ENCODE measurements at regions not wholly inside any gene's neighbourhood (a gene's known extent, or its start where the extent isn't known, plus 50 kb on each side); places are given as distances from the start of the nearest gene placed in this dataset.

DNA sequence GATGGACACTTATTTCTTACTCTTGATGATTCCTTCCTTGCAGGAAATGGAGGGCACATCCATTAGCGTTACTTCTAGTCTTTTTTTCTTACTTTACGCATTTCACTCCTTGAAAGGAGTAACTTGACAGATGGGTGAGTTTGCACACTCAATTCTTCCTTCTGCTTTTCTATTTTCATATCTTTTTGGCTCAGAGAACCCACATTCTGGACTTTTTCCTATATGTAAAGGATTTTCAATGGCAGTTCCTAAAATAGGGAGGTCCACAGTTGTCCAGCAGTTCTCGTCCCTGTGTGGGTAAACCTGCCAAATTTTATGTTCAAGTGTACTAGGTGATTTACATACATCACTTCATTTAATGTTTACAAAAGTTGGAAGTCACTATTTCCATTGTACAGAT, 440.0 kb upstream of the KIRREL3 start:
- Mint-ChIP-seq H3K4me1 (no peaks in the 10 kb centered on the region), H3K27me3 (no peaks in the 10 kb centered on the region), H3K4me3 (no peak overlapping the region), H3K36me3 (ENCODE audit: low read depth) (no peaks in the 10 kb centered on the region), H3K9me3 (no peaks in the 10 kb centered on the region), H3K27ac (no peak overlapping the region)
- intact Hi-C loops (cut with micrococcal nuclease), result no loop called here
- no peak for DNase-seq

DNA sequence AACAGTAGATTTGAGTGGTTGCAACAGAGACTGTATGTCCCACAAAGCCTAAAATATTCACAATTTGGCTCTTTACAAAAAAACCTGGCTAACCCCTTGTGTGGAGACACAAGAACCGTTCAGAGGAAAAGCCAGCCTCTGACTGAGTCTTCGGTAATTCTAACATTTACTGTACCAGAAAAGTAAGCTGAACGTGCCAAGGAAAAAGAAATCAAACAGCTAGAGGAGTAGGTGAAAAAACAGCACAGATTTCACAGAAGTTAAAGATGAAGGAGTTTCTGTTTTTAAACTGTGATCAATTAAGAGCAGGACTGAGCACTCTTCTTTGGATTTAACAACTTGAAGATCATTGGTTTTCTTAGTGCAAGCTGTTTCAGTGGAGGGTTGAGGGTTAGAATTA, 424.7 kb upstream of the KIRREL3 start:
- Mint-ChIP-seq H3K27me3 (no peaks in the 10 kb centered on the region), H3K9me3 (no peaks in the 10 kb centered on the region), H3K27ac (no peak overlapping the region), H3K4me3 (no peak overlapping the region), H3K4me1 (no peaks in the 10 kb centered on the region), H3K36me3 (ENCODE audit: low read depth) (no peaks in the 10 kb centered on the region)
- intact Hi-C loops (cut with micrococcal nuclease), result no loop called here
- no peak for DNase-seq

DNA sequence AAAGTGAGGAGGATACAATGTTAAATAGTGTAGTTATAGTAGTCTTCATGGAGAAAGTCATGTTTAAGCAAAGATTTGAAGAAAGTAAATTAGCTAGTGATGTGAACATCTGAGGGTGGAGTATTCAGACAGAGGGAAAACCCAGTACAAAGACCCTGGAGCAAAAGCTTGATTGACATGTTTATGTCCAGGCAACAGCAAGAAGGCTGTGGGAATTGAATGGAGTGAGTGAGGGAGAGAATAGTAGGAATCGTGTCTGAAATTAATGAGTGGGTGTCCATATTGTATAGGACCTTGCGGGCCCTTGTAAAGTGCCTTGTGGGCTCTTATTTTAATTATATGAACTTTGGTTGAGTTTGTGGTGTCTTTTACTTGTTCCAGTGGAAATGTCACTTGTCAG, 424.1 kb upstream of the KIRREL3 start:
- Mint-ChIP-seq H3K4me3 (no peak overlapping the region), H3K9me3 (no peaks in the 10 kb centered on the region), H3K27ac (no peak overlapping the region), H3K36me3 (ENCODE audit: low read depth) (no peaks in the 10 kb centered on the region), H3K4me1 (no peaks in the 10 kb centered on the region), H3K27me3 (no peaks in the 10 kb centered on the region)
- intact Hi-C loops (cut with micrococcal nuclease), result no loop called here
- DNase-seq, result no peak

DNA sequence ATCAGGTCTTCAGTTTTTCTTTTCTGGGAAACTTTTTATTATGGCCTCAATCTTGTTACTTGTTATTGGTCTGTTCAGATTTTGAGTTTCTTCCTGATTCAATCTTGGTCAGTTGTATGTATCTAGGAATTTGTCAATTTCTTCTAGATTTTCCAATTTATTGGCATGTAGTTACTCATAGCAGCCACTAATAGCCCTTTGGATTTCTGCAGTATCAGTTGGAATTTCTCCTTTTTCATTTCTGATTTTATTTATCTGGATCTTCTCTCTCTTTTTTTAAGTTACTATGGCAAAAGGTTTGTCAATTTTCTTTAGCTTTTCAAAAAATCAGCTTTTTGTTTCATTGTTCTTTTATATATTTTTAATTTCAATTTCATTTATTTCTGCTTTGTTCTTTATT, 419.6 kb upstream of the KIRREL3 start:
- intact Hi-C loops (cut with micrococcal nuclease), result no loop called here
- no peak overlapping the region for H3K27ac Mint-ChIP-seq
- no peak for DNase-seq
- no peaks in the 10 kb centered on the region for H3K36me3 Mint-ChIP-seq (ENCODE audit: low read depth)
- no peaks in the 10 kb centered on the region for H3K9me3 Mint-ChIP-seq
- no peaks in the 10 kb centered on the region for H3K4me1 Mint-ChIP-seq
- no peaks in the 10 kb centered on the region for H3K27me3 Mint-ChIP-seq
- H3K4me3 Mint-ChIP-seq, result no peak overlapping the region

DNA sequence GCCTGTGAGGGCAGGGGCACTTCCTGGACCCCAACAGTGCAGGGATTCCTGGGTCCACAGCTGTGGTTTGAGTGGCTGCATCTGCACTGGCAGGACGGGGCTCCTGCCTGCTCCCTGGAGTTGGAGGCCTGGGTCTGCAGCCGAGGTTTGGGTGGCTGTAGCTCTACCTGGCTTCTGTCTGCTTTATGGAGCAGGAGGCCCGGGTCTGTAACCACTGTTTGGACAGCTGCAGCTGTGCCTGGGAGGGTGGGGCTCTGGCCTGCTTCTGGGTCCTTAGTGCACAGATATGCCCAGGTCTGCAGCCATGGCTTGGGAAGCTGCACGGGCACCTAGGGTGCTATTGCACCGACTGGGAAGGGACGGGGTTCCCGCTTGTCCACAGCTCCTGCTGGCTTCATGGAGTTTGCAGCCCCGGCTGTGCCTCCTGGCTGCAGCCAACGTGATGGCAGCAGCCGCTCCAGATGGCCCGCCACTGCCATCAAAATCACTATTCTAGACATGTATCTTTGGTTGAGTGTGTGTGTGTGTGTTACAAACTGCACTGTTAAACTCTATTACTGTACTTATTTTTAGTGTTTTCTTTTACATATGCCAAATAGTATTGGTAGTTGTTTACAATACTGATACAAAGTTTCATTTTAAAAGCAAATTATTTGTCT, 412.3 kb upstream of the KIRREL3 start:
- Mint-ChIP-seq H3K36me3 (ENCODE audit: low read depth) (no peaks in the 10 kb centered on the region), H3K4me3 (no peak overlapping the region), H3K27ac (no peak overlapping the region), H3K27me3 (no peaks in the 10 kb centered on the region), H3K4me1 (no peaks in the 10 kb centered on the region), H3K9me3 (peaks cover 5% of the 10 kb centered on the region)
- DNase-seq, result no peak
- intact Hi-C loops (cut with micrococcal nuclease), result no loop called here

DNA sequence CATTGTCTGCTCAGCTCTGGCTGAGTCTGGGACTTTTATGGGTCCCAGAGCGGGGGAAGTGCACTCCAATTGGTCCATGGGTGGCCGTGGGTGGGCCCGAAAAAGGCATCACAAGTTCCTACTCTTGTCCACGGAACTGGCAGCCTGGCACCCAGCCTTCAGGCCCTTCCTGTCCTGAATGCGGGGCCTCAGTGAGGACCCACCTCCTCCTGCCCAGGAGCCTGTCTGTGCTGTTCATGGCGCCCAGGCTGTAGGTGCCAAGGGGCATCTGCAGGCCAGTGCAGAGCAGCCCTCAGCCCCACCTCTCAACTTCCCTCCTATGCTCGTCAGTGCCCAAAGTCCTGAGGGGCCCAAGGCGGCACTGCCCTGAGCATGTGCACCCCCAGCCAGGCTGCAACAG, 411.7 kb upstream of the KIRREL3 start:
- no peak for DNase-seq
- peaks cover 5% of the 10 kb centered on the region for H3K9me3 Mint-ChIP-seq
- H3K4me3 Mint-ChIP-seq, result no peak overlapping the region
- H3K4me1 Mint-ChIP-seq, result no peaks in the 10 kb centered on the region
- no peaks in the 10 kb centered on the region for H3K36me3 Mint-ChIP-seq (ENCODE audit: low read depth)
- intact Hi-C loops (cut with micrococcal nuclease), result no loop called here
- no peak overlapping the region for H3K27ac Mint-ChIP-seq
- H3K27me3 Mint-ChIP-seq, result no peaks in the 10 kb centered on the region

DNA sequence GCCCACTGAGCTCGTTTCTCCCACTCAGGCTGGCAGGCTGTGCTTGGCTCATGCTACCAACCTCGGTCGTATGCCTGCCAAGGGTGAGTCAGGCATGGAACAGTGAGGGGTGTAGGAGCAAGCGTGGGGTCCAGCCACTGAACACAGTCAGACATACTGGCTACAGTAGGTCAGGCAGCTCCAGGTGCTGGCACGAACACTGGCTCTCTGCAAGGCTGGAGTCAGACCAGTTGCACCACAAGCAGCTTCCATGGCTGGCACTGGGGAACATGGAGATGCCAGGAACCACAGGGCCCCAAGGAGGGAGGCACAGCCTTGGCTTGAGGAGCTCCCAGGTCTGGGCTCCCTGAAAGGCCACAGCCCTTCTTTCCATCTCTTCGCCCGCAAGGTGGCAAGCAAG, 410.7 kb upstream of the KIRREL3 start:
- Mint-ChIP-seq H3K4me3 (no peak overlapping the region), H3K9me3 (peaks cover 5% of the 10 kb centered on the region), H3K36me3 (ENCODE audit: low read depth) (no peaks in the 10 kb centered on the region), H3K27ac (no peak overlapping the region), H3K27me3 (no peaks in the 10 kb centered on the region), H3K4me1 (no peaks in the 10 kb centered on the region)
- intact Hi-C loops (cut with micrococcal nuclease), result no loop called here
- no peak for DNase-seq

DNA sequence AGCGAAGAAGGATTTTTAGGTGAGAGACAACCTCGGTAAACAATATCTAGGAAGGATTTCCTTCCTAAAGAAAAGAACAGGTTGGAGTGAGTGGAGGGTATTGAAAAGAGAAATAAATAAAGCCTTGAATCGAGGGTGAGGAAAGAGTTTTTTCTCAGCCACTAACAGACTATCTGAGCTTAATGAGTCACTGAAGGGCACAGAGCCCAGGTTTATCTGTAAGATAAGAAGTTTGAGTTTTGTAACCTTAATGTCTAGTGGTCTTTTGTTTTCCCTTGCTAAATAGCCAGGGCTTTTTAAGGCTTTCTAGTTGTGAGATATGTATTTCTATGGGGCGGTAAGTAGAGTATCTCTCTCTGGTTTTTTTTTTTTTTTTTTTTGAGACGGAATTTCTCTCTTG, 394.5 kb upstream of the KIRREL3 start:
- Mint-ChIP-seq H3K27me3 (no peaks in the 10 kb centered on the region), H3K4me3 (no peak overlapping the region), H3K27ac (no peak overlapping the region), H3K4me1 (no peaks in the 10 kb centered on the region), H3K36me3 (ENCODE audit: low read depth) (no peaks in the 10 kb centered on the region), H3K9me3 (peaks cover 6% of the 10 kb centered on the region)
- DNase-seq, result no peak
- intact Hi-C loops (cut with micrococcal nuclease), result no loop called here

DNA sequence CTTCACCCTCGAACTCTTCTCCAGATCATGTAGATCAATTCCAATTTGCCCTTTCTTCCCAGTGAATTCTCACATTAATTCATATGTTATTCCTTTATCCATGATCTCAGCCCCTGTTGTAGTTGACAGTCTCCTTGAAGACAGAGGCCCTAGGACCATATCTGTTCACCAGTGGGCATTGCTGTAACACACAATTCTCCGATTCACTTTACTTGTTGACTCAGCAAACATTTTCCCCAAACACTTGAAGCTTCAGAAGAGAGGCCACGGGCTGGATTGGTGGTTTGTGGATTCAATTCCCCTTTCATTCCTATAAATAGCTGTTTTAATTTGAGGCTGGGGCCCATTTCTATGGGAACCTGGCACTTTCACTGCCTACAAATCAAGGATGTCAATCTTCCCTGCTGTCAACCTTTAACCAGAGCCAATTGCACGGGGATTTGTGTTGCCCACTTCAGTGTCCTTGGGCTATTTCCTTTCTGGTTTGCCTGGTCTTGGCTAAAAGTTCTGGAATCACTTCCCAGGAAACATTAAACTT, 393.0 kb upstream of the KIRREL3 start:
- Mint-ChIP-seq H3K9me3 (peaks cover 6% of the 10 kb centered on the region), H3K27ac (no peak overlapping the region), H3K4me1 (no peaks in the 10 kb centered on the region), H3K36me3 (ENCODE audit: low read depth) (no peaks in the 10 kb centered on the region), H3K27me3 (no peaks in the 10 kb centered on the region), H3K4me3 (no peak overlapping the region)
- intact Hi-C loops (cut with micrococcal nuclease), result no loop called here
- DNase-seq, result no peak

DNA sequence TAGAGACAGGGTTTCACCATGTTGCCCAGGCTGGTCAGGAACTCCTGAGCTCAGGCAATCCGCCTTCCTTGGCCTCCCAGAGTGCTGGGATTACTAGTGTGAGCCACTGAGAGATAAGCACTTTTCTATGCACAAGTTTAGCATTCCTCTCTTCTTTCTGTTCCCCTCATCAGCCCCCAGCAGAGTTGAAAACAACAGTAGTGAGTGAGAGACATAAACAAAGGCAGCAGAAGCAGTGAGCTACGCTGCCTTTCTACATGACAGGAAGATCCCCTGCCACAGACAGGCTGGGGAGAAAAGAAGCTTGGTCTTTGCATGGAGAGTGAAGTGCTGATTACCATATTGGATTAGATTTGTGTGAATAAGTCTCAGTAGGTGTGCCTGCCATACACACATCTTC, 392.0 kb upstream of the KIRREL3 start:
- Mint-ChIP-seq H3K36me3 (ENCODE audit: low read depth) (no peaks in the 10 kb centered on the region), H3K27ac (no peak overlapping the region), H3K27me3 (no peaks in the 10 kb centered on the region), H3K9me3 (peaks cover 6% of the 10 kb centered on the region), H3K4me1 (no peaks in the 10 kb centered on the region), H3K4me3 (no peak overlapping the region)
- intact Hi-C loops (cut with micrococcal nuclease), result no loop called here
- no peak for DNase-seq

DNA sequence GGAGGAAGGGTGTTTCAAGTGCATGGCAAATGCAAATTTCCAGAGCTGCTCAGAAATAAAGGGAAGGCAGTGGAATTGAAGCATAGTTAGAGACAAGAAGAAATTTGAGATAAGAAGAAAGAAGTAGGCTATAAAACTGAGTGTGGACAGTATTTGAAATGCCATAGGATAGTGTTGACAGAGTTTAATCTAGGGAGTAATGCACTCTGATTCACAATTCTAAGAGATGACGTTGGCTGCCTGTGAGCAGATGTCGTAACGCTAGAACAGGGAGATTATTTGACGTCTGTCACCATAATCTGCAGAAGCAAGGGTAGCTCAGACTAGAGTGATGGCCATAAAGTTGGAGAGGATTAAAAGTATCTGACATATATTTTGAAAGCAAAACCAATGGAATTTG, 389.9 kb upstream of the KIRREL3 start:
- no peaks in the 10 kb centered on the region for H3K27me3 Mint-ChIP-seq

DNA sequence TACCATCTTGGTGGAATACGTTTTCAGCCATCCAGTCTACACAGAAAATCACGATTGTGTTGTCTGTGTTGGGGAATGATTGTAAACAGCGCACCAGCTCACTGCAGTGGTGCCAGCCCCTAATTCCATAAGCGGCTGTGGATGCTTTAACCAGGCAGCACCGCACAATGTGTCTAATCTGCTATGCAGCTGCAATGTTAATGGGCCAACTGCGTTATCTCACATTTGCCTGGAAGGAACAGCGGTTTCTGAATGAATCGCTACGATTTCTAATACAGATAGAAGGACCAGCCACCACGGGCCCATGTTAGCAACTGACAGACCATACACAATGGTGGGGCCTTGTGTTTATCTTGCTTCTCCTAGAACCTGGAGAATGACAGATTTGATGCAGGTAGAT, 384.5 kb upstream of the KIRREL3 start:
- no peaks in the 10 kb centered on the region for H3K36me3 Mint-ChIP-seq (ENCODE audit: low read depth)
- no peaks in the 10 kb centered on the region for H3K9me3 Mint-ChIP-seq
- H3K4me1 Mint-ChIP-seq, result no peaks in the 10 kb centered on the region
- no peaks in the 10 kb centered on the region for H3K27me3 Mint-ChIP-seq
- H3K4me3 Mint-ChIP-seq, result no peak overlapping the region
- intact Hi-C loops (cut with micrococcal nuclease), result no loop called here
- DNase-seq, result no peak
- no peak overlapping the region for H3K27ac Mint-ChIP-seq

More for the DNA sequence above, 389.9 kb upstream of the KIRREL3 start:
- no peaks in the 10 kb centered on the region for H3K9me3 Mint-ChIP-seq
- H3K4me3 Mint-ChIP-seq, result no peak overlapping the region
- DNase-seq, result no peak
- intact Hi-C loops (cut with micrococcal nuclease), result no loop called here
- no peaks in the 10 kb centered on the region for H3K4me1 Mint-ChIP-seq
- H3K36me3 Mint-ChIP-seq (ENCODE audit: low read depth), result no peaks in the 10 kb centered on the region
- no peak overlapping the region for H3K27ac Mint-ChIP-seq

DNA sequence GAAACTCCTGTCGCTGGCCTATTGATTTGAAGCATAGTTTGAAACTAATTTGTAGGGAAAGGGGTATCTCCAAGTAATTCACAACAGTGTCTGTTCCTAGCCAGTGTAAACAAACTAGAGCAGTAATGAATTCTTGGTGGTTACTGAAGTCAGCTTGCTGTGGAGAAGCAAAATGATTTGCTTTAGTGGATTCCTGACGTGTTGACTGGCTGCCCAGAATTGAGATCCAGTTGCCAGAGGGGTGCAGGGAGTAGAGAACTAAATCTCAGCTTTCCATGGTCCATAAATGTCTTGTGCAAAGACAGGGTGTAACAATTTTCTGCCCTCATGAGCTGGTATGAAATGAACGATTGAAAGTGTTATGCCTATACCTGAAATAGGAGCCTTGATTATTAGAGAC, 382.5 kb upstream of the KIRREL3 start:
- no peaks in the 10 kb centered on the region for H3K9me3 Mint-ChIP-seq
- DNase-seq, result no peak
- no peak overlapping the region for H3K4me3 Mint-ChIP-seq
- H3K27ac Mint-ChIP-seq, result no peak overlapping the region
- no peaks in the 10 kb centered on the region for H3K27me3 Mint-ChIP-seq
- intact Hi-C loops (cut with micrococcal nuclease), result no loop called here
- H3K4me1 Mint-ChIP-seq, result no peaks in the 10 kb centered on the region
- no peaks in the 10 kb centered on the region for H3K36me3 Mint-ChIP-seq (ENCODE audit: low read depth)

DNA sequence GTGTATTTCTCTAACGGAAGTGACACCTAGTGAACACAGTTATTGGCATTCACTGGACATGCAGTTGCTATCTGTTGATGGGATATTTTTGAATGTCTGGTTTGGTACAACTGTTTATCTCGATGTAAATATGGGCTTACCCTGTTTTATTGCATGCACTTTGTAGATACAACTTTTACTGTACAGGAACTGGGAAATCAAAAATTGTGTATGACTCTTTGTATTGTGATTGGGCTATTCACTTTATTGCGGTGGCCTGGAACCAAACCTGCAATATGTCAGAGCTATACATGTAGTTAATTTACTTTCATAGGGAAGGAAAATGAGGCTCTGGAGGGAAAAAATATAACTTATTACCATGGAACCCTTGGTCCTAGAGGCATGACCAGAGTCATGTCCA, 380.7 kb upstream of the KIRREL3 start:
- no peak for DNase-seq
- no peaks in the 10 kb centered on the region for H3K27me3 Mint-ChIP-seq
- H3K4me3 Mint-ChIP-seq, result no peak overlapping the region
- H3K27ac Mint-ChIP-seq, result no peak overlapping the region
- no peaks in the 10 kb centered on the region for H3K36me3 Mint-ChIP-seq (ENCODE audit: low read depth)
- no peaks in the 10 kb centered on the region for H3K4me1 Mint-ChIP-seq
- H3K9me3 Mint-ChIP-seq, result no peaks in the 10 kb centered on the region
- intact Hi-C loops (cut with micrococcal nuclease), result no loop called here

DNA sequence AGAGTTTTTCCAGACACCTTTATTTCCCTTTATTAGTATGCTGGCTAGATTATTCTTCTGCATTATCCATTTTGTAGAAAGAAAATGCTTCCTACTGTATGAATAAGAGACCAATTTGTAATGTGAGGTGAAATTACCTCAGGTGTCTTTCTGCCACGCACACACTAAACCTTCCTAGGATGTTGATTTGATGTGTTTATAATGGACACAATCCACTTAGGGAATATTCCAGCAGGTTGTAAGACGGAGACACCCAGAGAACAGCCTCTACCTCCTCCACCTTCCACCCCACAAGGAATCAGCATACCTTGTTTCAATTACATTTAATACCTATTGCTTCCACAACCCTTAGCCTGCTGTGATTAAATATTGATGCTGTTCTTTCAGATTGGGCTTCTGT, 379.1 kb upstream of the KIRREL3 start:
- Mint-ChIP-seq H3K4me1 (no peaks in the 10 kb centered on the region), H3K9me3 (no peaks in the 10 kb centered on the region), H3K4me3 (no peak overlapping the region), H3K27me3 (no peaks in the 10 kb centered on the region), H3K36me3 (ENCODE audit: low read depth) (no peaks in the 10 kb centered on the region), H3K27ac (no peak overlapping the region)
- no peak for DNase-seq
- intact Hi-C loops (cut with micrococcal nuclease), result no loop called here

Measured in activated CD4-positive, alpha-beta T cell treated with anti-CD3 and anti-CD28 coated beads, Interleukin-2, amount 10 ng/mL, durations not matched to agents 24 days and 14 days (primary cell).